PFSK-1 (cell line): ENCODE measurements at regions not wholly inside any gene's neighbourhood (a gene's known extent, or its start where the extent isn't known, plus 50 kb on each side); places are given as distances from the start of the nearest gene placed in this dataset.

Experiments used
- FOXP2 ChIP-seq: optimal IDR thresholded peaks from 2 replicates; pipeline ENCODE3; 2011; ENCODE audit warnings: borderline replicate concordance, control low read depth, inconsistent platforms; ENCODE audit not compliant: insufficient read depth; ENCODE audit errors: extremely low read length, extremely low read depth
- POLR2AphosphoS5 ChIP-seq: IDR thresholded peaks from 2 replicates; pipeline ENCODE4 v1.6.1; 2012; ENCODE audit warnings: low read depth, mild to moderate bottlenecking, control low read depth, low read length, moderate library complexity
- REST ChIP-seq, 2 experiments: IDR thresholded peaks; 2 replicates each; pipeline versions ENCODE4 v1.6.1 to v1.8.0; 2011 to 2012; ENCODE audit warnings: low read depth in 2 of 2, low read length in 2 of 2, control low read depth in 1 of 2, inconsistent platforms in 1 of 2, mild to moderate bottlenecking in 1 of 2, moderate library complexity in 1 of 2; ENCODE audit not compliant: insufficient read depth in 1 of 2
- SIN3A ChIP-seq: IDR thresholded peaks from 2 replicates; pipeline ENCODE4 v1.6.1; 2012; ENCODE audit warnings: mild to moderate bottlenecking, low read length, moderate library complexity, borderline replicate concordance; ENCODE audit not compliant: insufficient read depth
- TAF1 ChIP-seq: IDR thresholded peaks from 2 replicates; pipeline ENCODE4 v1.6.1; 2012; ENCODE audit warnings: low read length, control low read depth, borderline replicate concordance; ENCODE audit not compliant: insufficient read depth

GRCh38 chr1:219442611-219443061 is 170.3 kb downstream of the ZC3H11B start:
- TF ChIP-seq TAF1 = no peak
- no peak for TF ChIP-seq POLR2AphosphoS5

DNA sequence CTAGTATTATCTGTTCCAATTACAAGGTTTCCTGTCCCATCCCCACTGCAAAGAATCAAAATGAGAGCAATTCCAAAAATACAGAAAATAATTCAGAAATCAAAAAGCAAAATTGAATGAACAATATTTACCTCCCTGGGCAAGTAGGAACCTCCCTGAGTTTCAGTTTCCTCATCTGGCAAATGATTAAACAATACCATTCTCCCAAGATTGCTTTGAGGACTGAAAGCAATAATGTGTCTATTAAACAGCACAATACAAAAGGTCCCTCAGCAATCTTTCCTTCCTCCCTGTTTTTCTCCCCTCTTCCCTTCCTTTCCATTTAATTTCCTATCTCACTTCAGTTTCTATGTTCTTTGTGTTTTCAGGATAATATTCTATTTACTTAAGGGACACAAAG is 171.0 kb downstream of the ZC3H11B start:
- TF ChIP-seq SIN3A = no peak
- no peak for TF ChIP-seq REST (IDR thresholded peaks at IDR 0.05; ENCODE audit: insufficient read depth in 1 of 2, low read depth in 2 of 2, low read length in 2 of 2)
- no peak for TF ChIP-seq POLR2AphosphoS5
- TF ChIP-seq TAF1 = no peak
- no peak for TF ChIP-seq FOXP2

DNA sequence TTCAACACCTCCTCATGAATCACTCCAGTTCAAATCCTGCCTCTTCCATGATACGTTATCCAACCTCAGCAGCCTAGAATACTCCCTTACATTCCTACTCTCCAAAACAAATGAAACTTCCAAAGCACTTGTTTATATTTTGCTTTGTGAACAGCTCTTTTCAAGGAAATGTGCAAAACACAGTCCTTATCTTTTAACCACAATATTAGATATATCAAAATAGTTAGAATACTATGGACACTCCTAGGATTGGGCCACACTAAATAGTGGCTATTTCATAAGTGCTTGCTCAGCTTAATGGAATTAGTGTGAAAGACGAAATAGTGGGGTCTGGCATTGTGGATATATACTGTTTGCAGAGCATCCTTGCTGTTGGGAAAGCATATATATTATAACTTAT is 173.5 kb downstream of the ZC3H11B start:
- no peak for TF ChIP-seq FOXP2
- no peak for TF ChIP-seq POLR2AphosphoS5
- TF ChIP-seq SIN3A = no peak
- TF ChIP-seq TAF1 = no peak
- no peak for TF ChIP-seq REST (IDR thresholded peaks at IDR 0.05; ENCODE audit: insufficient read depth in 1 of 2, low read depth in 2 of 2, low read length in 2 of 2)

- TF ChIP-seq REST (IDR thresholded peaks at IDR 0.05; ENCODE audit: insufficient read depth in 1 of 2, low read depth in 2 of 2, low read length in 2 of 2) = no peak
- TF ChIP-seq FOXP2 = no peak
These were observed 174.5 kb downstream of the ZC3H11B start for GRCh38 chr1:219438386-219438785.

- no peak for TF ChIP-seq TAF1
- TF ChIP-seq FOXP2 = no peak
- no peak for TF ChIP-seq SIN3A
- TF ChIP-seq POLR2AphosphoS5 = no peak
- no peak for TF ChIP-seq REST (IDR thresholded peaks at IDR 0.05; ENCODE audit: insufficient read depth in 1 of 2, low read depth in 2 of 2, low read length in 2 of 2)
These were observed 178.0 kb downstream of the ZC3H11B start for GRCh38 chr1:219434923-219435297.
